Neural cell (in vitro differentiated cells): ENCODE measurements at regions not wholly inside any gene's neighbourhood (a gene's known extent, or its start where the extent isn't known, plus 50 kb on each side); places are given as distances from the start of the nearest gene placed in this dataset.

ENCODE experiments used
- CTCF ChIP-seq: fragments of 450-650 bp; IDR thresholded peaks from 2 replicates; pipeline ENCODE4 v1.5.1; 2014; ENCODE audit warnings: antibody characterized with exemption, mild to moderate bottlenecking, moderate library complexity; ENCODE audit not compliant: poor library complexity, severe bottlenecking
- RAD21 ChIP-seq: fragments of 450-650 bp; conservative IDR thresholded peaks from 2 replicates; pipeline ENCODE4 v1.6.1; 2014; ENCODE audit warnings: antibody characterized with exemption, mild to moderate bottlenecking, moderate library complexity
- REST ChIP-seq: IDR thresholded peaks from 2 replicates; pipeline ENCODE4 v1.6.1; 2012; ENCODE audit warnings: borderline replicate concordance
- TAF1 ChIP-seq: IDR thresholded peaks from 2 replicates; pipeline ENCODE4 v1.6.1; 2012; ENCODE audit warnings: low read depth

- TF ChIP-seq REST (no peak), CTCF (no peak), TAF1 (no peak), RAD21 (no peak)
Observed at GRCh38 chrX:42398967-42399631, 378.9 kb downstream of the PPP1R2C start.
